ENCODE measurements at regions not wholly inside any gene's neighbourhood (a gene's known extent, or its start where the extent isn't known, plus 50 kb on each side); places are given as distances from the start of the nearest gene placed in this dataset.

DNA sequence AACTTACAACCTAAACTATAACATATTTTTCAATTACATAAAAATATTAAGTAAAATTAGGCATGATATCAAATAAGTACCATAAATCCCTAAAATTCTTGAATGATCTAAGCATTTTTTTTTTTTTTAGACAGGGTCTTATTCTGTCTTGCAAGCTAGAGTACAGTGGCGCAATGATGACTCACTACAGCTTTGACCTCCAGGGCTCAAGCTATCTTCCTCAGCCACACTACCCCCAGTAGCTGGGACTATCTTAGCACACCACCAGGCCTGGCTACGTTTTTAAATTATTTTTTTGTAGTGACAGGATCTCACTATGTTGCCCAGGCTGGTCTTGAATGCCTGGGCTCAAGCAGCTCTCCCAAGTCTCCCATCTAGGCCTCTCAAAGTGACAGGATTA is 1042.3 kb downstream of the FSTL5 start:
- Mint-ChIP-seq H3K9me3 (ENCODE audit: unreplicated experiment) (peaks cover 15% of the 10 kb centered on the region), H3K4me1 (ENCODE audit: unreplicated experiment) (no peaks in the 10 kb centered on the region), H3K27ac (ENCODE audit: unreplicated experiment) (no peak overlapping the region), H3K27me3 (ENCODE audit: unreplicated experiment) (no peaks in the 10 kb centered on the region), H3K4me3 (ENCODE audit: unreplicated experiment) (no peak overlapping the region), H3K36me3 (ENCODE audit: unreplicated experiment) (no peaks in the 10 kb centered on the region)
- no peak for TF ChIP-seq CTCF (IDR thresholded peaks at IDR 0.05)
- DNase-seq (ENCODE audit: extremely low spot score, unreplicated experiment) = no peak

GRCh38 chr4:161101881-161102280 is 1061.9 kb downstream of the FSTL5 start:
- Mint-ChIP-seq H3K9me3 (ENCODE audit: unreplicated experiment) (no peaks in the 10 kb centered on the region), H3K27ac (ENCODE audit: unreplicated experiment) (no peak overlapping the region), H3K4me3 (ENCODE audit: unreplicated experiment) (no peak overlapping the region), H3K36me3 (ENCODE audit: unreplicated experiment) (no peaks in the 10 kb centered on the region), H3K4me1 (ENCODE audit: unreplicated experiment) (no peaks in the 10 kb centered on the region), H3K27me3 (ENCODE audit: unreplicated experiment) (peaks cover 12% of the 10 kb centered on the region)
- no peak for TF ChIP-seq CTCF (IDR thresholded peaks at IDR 0.05)
- DNase-seq (ENCODE audit: extremely low spot score, unreplicated experiment) = no peak

DNA sequence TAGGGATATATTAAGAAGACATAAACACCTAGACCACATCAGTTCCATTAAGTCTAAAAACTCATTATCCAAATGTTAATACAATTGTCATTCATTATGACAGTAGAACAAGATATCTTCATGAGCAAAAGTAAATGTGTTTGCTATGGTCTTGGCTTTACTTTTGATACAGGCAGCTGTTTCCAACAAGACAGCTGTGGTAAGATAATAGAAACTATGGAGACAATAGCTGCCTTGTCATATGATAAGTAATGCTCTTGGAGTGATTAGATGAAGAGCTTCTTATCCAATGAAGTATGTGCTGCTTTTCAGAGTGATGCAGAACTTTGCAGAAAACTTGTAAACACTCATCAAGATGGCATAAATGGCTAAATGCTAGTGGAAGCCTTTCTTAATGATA is 1066.0 kb downstream of the FSTL5 start:
- Mint-ChIP-seq H3K27me3 (ENCODE audit: unreplicated experiment) (peaks cover 4% of the 10 kb centered on the region), H3K4me1 (ENCODE audit: unreplicated experiment) (no peaks in the 10 kb centered on the region)

GRCh38 chr4:161061046-161061445 is 1102.8 kb downstream of the FSTL5 start:
- Mint-ChIP-seq H3K27me3 (ENCODE audit: unreplicated experiment) (no peaks in the 10 kb centered on the region), H3K36me3 (ENCODE audit: unreplicated experiment) (no peaks in the 10 kb centered on the region), H3K4me1 (ENCODE audit: unreplicated experiment) (no peaks in the 10 kb centered on the region), H3K4me3 (ENCODE audit: unreplicated experiment) (no peak overlapping the region), H3K27ac (ENCODE audit: unreplicated experiment) (no peak overlapping the region), H3K9me3 (ENCODE audit: unreplicated experiment) (no peaks in the 10 kb centered on the region)
- DNase-seq (ENCODE audit: extremely low spot score, unreplicated experiment) = no peak
- TF ChIP-seq CTCF (IDR thresholded peaks at IDR 0.05) = no peak

More for the DNA sequence above, 1066.0 kb downstream of the FSTL5 start:
- Mint-ChIP-seq H3K9me3 (ENCODE audit: unreplicated experiment) (no peaks in the 10 kb centered on the region), H3K36me3 (ENCODE audit: unreplicated experiment) (no peaks in the 10 kb centered on the region), H3K4me3 (ENCODE audit: unreplicated experiment) (no peak overlapping the region), H3K27ac (ENCODE audit: unreplicated experiment) (no peak overlapping the region)
- TF ChIP-seq CTCF (IDR thresholded peaks at IDR 0.05) = no peak
- no peak for DNase-seq (ENCODE audit: extremely low spot score, unreplicated experiment)

Data from osteocyte (in vitro differentiated cells).